Smooth muscle cell (in vitro differentiated cells): ENCODE measurements at regions not wholly inside any gene's neighbourhood (a gene's known extent, or its start where the extent isn't known, plus 50 kb on each side); places are given as distances from the start of the nearest gene placed in this dataset.

Experiments
- DNase-seq: peaks from one replicate; lab custom pipeline; 2025; ENCODE audit not compliant: unreplicated experiment; lab: John Stamatoyannopoulos, UW
- H2AFZ ChIP-seq: fragments of 200-600 bp; sonication (generic); 2 replicates; pipeline ENCODE4 v1.6.0; 2016; ENCODE audit warnings: antibody characterized with exemption, low read depth, mild to moderate bottlenecking
- H3F3A ChIP-seq: fragments of 200-600 bp; sonication (generic); 2 replicates; pipeline ENCODE4 v1.6.0; 2017; ENCODE audit warnings: antibody characterized with exemption, low read depth
- H3K27ac ChIP-seq: fragments of 200-600 bp; sonication (generic); 2 replicates; pipeline ENCODE4 v1.5.1; 2016; ENCODE audit warnings: low read depth, mild to moderate bottlenecking
- H3K27me3 ChIP-seq: fragments of 200-600 bp; sonication (generic); 2 replicates; pipeline ENCODE4 v1.6.1; 2016; ENCODE audit warnings: low read depth, mild to moderate bottlenecking
- H3K36me3 ChIP-seq: fragments of 200-600 bp; sonication (generic); 2 replicates; pipeline ENCODE4 v1.5.1; 2016; ENCODE audit warnings: low read depth
- H3K4me1 ChIP-seq: fragments of 200-600 bp; sonication (generic); 2 replicates; pipeline ENCODE4 v1.5.1; 2016; ENCODE audit warnings: low read depth
- H3K4me2 ChIP-seq: fragments of 200-600 bp; sonication (generic); 2 replicates; pipeline ENCODE4 v1.6.0; 2016; ENCODE audit warnings: mild to moderate bottlenecking
- H3K4me3 ChIP-seq: fragments of 200-600 bp; sonication (generic); 2 replicates; pipeline ENCODE4 v1.5.1; 2016; ENCODE audit warnings: mild to moderate bottlenecking
- H3K79me2 ChIP-seq: fragments of 200-600 bp; sonication (generic); 2 replicates; pipeline ENCODE4 v1.6.0; 2016; ENCODE audit warnings: low read depth, mild to moderate bottlenecking
- H3K9ac ChIP-seq: fragments of 200-600 bp; sonication (generic); 2 replicates; pipeline ENCODE4 v1.6.0; 2016; ENCODE audit warnings: low read depth
- H3K9me3 ChIP-seq: fragments of 200-600 bp; sonication (generic); replicated peaks from 2 replicates; pipeline ENCODE4 v1.5.1; 2016; ENCODE audit warnings: low read depth
- H4K20me1 ChIP-seq: fragments of 200-600 bp; sonication (generic); 2 replicates; pipeline ENCODE4 v1.6.0; 2016; ENCODE audit warnings: low read depth
- CTCF ChIP-seq: fragments of 200-600 bp; sonication (generic); IDR thresholded peaks from 2 replicates; pipeline ENCODE4 v1.5.1; 2017; ENCODE audit warnings: borderline replicate concordance, mild to moderate bottlenecking, antibody characterized with exemption; ENCODE audit not compliant: insufficient read depth, poor library complexity, severe bottlenecking
- WGBS: methylation state at CpG from one replicate; pipeline ENCODE4 v1.1.7; 2016; ENCODE audit warnings: low lambda C conversion rate; 5-methylcytosine and 5-hydroxymethylcytosine counted together

- DNase-seq: no peak
- no peaks in the 10 kb centered on the region for H3K79me2 ChIP-seq
- no peaks in the 10 kb centered on the region for H3K4me1 ChIP-seq
- no peak overlapping the region for H3K4me2 ChIP-seq
- no peak for TF ChIP-seq CTCF
- no peaks in the 10 kb centered on the region for H4K20me1 ChIP-seq
- no peak overlapping the region for H3K9ac ChIP-seq
- H3K9me3 ChIP-seq: no peaks in the 10 kb centered on the region
- H3K27ac ChIP-seq: no peak overlapping the region
- no peaks in the 10 kb centered on the region for H3K27me3 ChIP-seq
- H3K4me3 ChIP-seq: no peak overlapping the region
- no peaks in the 10 kb centered on the region for H3K36me3 ChIP-seq
- no peak overlapping the region for H2AFZ ChIP-seq
- 82% methylated on average over 8 of the region's 8 CpGs for WGBS
- H3F3A ChIP-seq: no peaks in the 10 kb centered on the region
These were observed 87.9 kb downstream of the LBH start for GRCh38 chr2:30318987-30319782.

DNA sequence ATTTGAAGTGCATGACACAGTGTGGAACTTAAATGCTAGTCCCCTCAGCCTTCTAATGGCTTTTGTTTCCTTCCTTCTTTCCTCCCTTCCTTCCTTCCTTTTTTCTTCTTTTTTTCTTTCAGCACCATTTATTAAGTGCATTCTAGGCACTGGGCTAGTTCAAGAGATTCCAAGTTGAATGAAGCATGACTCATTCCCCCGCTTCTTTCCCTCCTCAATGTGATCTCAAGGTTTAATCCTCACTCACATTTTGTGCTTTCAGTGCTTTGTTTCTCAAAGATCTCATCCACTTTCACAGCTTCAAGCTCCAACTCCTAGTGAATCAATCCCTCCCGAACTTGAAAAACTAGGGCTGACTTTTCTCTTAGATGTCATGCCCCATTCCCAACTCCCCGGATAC, 90.1 kb downstream of the LBH start:
- Histone ChIP-seq H4K20me1 (no peaks in the 10 kb centered on the region), H3K27me3 (no peaks in the 10 kb centered on the region), H3K79me2 (no peaks in the 10 kb centered on the region), H3K36me3 (no peaks in the 10 kb centered on the region), H3K4me3 (no peak overlapping the region), H3K9me3 (no peaks in the 10 kb centered on the region), H3F3A (no peaks in the 10 kb centered on the region), H3K4me2 (peak overlapping the region; percentile 25), H3K4me1 (no peaks in the 10 kb centered on the region), H2AFZ (no peak overlapping the region), H3K27ac (no peak overlapping the region), H3K9ac (no peak overlapping the region)
- 49% methylated on average over 3 of the region's 3 CpGs for WGBS
- DNase-seq: no peak
- TF ChIP-seq CTCF: no peak

DNA sequence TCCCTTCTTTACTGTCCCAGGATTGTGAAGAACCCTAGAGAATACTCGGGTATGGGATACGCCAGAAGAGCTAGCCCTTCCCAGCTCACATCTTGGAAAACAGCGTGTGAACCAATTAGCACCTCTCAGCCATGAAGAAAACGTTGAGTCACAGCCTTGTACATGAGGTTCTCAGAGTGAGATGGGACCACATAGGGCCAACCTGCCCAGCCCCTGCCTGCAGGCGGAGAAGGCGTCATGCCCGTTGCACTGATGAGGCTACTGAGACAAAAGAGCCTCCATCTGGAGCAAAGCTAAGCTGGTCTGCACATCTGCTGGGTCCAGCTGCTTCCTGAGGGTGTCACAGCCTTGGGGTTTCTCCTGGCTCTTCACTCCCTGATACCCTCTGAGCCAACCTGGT, 92.2 kb downstream of the LBH start:
- Histone ChIP-seq H3K27me3 (no peaks in the 10 kb centered on the region), H3K9me3 (no peaks in the 10 kb centered on the region), H3F3A (no peaks in the 10 kb centered on the region), H3K4me1 (no peaks in the 10 kb centered on the region), H4K20me1 (no peaks in the 10 kb centered on the region), H3K27ac (no peak overlapping the region), H3K4me2 (no peak overlapping the region), H3K79me2 (no peaks in the 10 kb centered on the region), H2AFZ (no peak overlapping the region), H3K4me3 (no peak overlapping the region), H3K9ac (no peak overlapping the region), H3K36me3 (no peaks in the 10 kb centered on the region)
- DNase-seq: no peak
- WGBS: 86% methylated on average over 7 of the region's 7 CpGs
- TF ChIP-seq CTCF: no peak
